HEK293T (cell line): ENCODE measurements at regions not wholly inside any gene's neighbourhood (a gene's known extent, or its start where the extent isn't known, plus 50 kb on each side); places are given as distances from the start of the nearest gene placed in this dataset.

ENCODE experiments used
- CTCF ChIA-PET: fragments of 350-600 bp; formaldehyde crosslinking; extraction: SDS; loops from one replicate; lab custom pipeline; 2021; ENCODE audit warnings: antibody characterized with exemption, inconsistent platforms; lab: Yijun Ruan, JAX
- POLR2A ChIA-PET: fragments of 350-600 bp; formaldehyde crosslinking; extraction: SDS; loops from one replicate; lab custom pipeline; 2020; ENCODE audit warnings: antibody characterized with exemption, inconsistent platforms; lab: Yijun Ruan, JAX
- DNase-seq: peaks from one replicate; pipeline ENCODE4 v3.0.0; 2012; ENCODE audit warnings: mixed read lengths; ENCODE audit errors: extremely low spot score
- ARNT ChIP-seq: fragments of 450-650 bp; IDR thresholded peaks from 2 replicates; pipeline ENCODE4 v1.6.1; 2017; ENCODE audit warnings: mild to moderate bottlenecking
- BHLHE40 ChIP-seq: fragments of 450-650 bp; IDR thresholded peaks from 2 replicates; pipeline ENCODE4 v1.6.1; 2016; ENCODE audit warnings: mild to moderate bottlenecking, moderate library complexity, borderline replicate concordance
- CTBP1 ChIP-seq: fragments of 450-650 bp; IDR thresholded peaks from 2 replicates; pipeline ENCODE4 v1.6.1; 2016; ENCODE audit warnings: borderline replicate concordance
- ELF4 ChIP-seq: fragments of 450-650 bp; IDR thresholded peaks from 2 replicates; pipeline ENCODE4 v1.6.1; 2017; ENCODE audit warnings: antibody characterized with exemption
- FOXA1 ChIP-seq: fragments of 450-650 bp; IDR thresholded peaks from 2 replicates; pipeline ENCODE4 v1.6.1; 2016; ENCODE audit warnings: mild to moderate bottlenecking
- FOXK2 ChIP-seq: fragments of 450-650 bp; IDR thresholded peaks from 2 replicates; pipeline ENCODE4 v1.6.1; 2016; ENCODE audit warnings: mild to moderate bottlenecking
- FOXM1 ChIP-seq: fragments of 450-650 bp; IDR thresholded peaks from 2 replicates; pipeline ENCODE4 v1.6.1; 2017; ENCODE audit warnings: mild to moderate bottlenecking, borderline replicate concordance
- HDGF ChIP-seq: fragments of 450-650 bp; IDR thresholded peaks from 2 replicates; pipeline ENCODE4 v1.6.1; 2017; ENCODE audit warnings: antibody characterized with exemption, borderline replicate concordance
- L3MBTL2 ChIP-seq: fragments of 450-650 bp; conservative IDR thresholded peaks from 2 replicates; pipeline ENCODE4 v1.6.1; 2016; ENCODE audit warnings: mild to moderate bottlenecking
- LEF1 ChIP-seq: fragments of 450-650 bp; IDR thresholded peaks from 2 replicates; pipeline ENCODE4 v1.6.1; 2017; ENCODE audit warnings: mild to moderate bottlenecking, borderline replicate concordance
- NFRKB ChIP-seq: fragments of 450-650 bp; IDR thresholded peaks from 2 replicates; pipeline ENCODE4 v1.6.1; 2016; ENCODE audit warnings: mild to moderate bottlenecking, moderate library complexity
- PKNOX1 ChIP-seq: fragments of 450-650 bp; IDR thresholded peaks from 2 replicates; pipeline ENCODE4 v1.6.1; 2016
- SP1 ChIP-seq: fragments of 450-650 bp; IDR thresholded peaks from 2 replicates; pipeline ENCODE4 v1.6.1; 2017
- SUZ12 ChIP-seq: fragments of 450-650 bp; IDR thresholded peaks from 2 replicates; pipeline ENCODE4 v1.6.1; 2016; ENCODE audit warnings: mild to moderate bottlenecking
- TARDBP ChIP-seq: fragments of 450-650 bp; IDR thresholded peaks from 2 replicates; pipeline ENCODE4 v1.6.1; 2016
- ZNF384 ChIP-seq: fragments of 450-650 bp; IDR thresholded peaks from 2 replicates; pipeline ENCODE4 v1.6.1; 2016

DNA sequence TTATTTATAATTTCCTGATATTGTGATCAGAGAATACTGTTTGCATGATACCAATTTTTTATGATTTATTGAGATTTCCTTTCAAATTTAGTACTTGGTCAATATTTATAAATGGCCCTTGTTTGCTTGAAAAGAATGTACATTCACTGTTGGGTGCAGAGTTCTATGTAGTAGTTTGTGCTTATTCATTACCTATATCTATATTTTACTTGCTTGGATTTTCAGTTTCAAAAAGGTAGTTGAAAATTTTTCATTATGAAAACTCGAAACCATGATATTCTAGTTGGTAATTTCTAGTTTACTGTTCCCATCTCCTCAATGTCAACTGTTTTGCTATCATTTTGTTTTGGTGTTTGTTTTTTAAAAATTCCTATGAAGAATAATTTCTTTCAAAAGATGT, 155.7 kb downstream of the AASDHPPT start:
- CTCF ChIA-PET, result no interaction called here
- no peak for TF ChIP-seq HDGF
- TF ChIP-seq LEF1, result no peak
- TF ChIP-seq FOXM1, result no peak
- TF ChIP-seq ZNF384, result no peak
- TF ChIP-seq SUZ12, result no peak
- no peak for TF ChIP-seq FOXK2
- no peak for TF ChIP-seq SP1
- TF ChIP-seq BHLHE40, result no peak
- TF ChIP-seq TARDBP, result no peak
- TF ChIP-seq NFRKB, result no peak
- no peak for TF ChIP-seq ARNT
- TF ChIP-seq L3MBTL2, result no peak
- no peak for DNase-seq
- POLR2A ChIA-PET, result no interaction called here

GRCh38 chr11:106234794-106235193, 157.3 kb downstream of the AASDHPPT start:
- no peak for TF ChIP-seq BHLHE40
- TF ChIP-seq NFRKB, result no peak
- TF ChIP-seq LEF1, result no peak
- TF ChIP-seq TARDBP, result no peak
- TF ChIP-seq L3MBTL2, result no peak
- TF ChIP-seq HDGF, result no peak
- no peak for TF ChIP-seq SP1
- TF ChIP-seq ARNT, result no peak
- TF ChIP-seq FOXM1, result no peak
- no peak for TF ChIP-seq PKNOX1
- TF ChIP-seq FOXK2, result no peak
- TF ChIP-seq FOXA1, result no peak
- TF ChIP-seq ELF4, result no peak
- no peak for TF ChIP-seq SUZ12
- TF ChIP-seq CTBP1, result no peak
- no peak for TF ChIP-seq ZNF384
- CTCF ChIA-PET, result no interaction called here
- POLR2A ChIA-PET, result no interaction called here

GRCh38 chr11:106236295-106236694, 158.8 kb downstream of the AASDHPPT start:
- CTCF ChIA-PET, result no interaction called here
- no peak for DNase-seq
- TF ChIP-seq TARDBP (no peak), HDGF (no peak), CTBP1 (no peak), ZNF384 (no peak), FOXM1 (no peak), PKNOX1 (no peak), FOXK2 (no peak)
- POLR2A ChIA-PET, result no interaction called here

More at GRCh38 chr11:106234794-106235193, 157.3 kb downstream of the AASDHPPT start:
- DNase-seq, result no peak

DNA sequence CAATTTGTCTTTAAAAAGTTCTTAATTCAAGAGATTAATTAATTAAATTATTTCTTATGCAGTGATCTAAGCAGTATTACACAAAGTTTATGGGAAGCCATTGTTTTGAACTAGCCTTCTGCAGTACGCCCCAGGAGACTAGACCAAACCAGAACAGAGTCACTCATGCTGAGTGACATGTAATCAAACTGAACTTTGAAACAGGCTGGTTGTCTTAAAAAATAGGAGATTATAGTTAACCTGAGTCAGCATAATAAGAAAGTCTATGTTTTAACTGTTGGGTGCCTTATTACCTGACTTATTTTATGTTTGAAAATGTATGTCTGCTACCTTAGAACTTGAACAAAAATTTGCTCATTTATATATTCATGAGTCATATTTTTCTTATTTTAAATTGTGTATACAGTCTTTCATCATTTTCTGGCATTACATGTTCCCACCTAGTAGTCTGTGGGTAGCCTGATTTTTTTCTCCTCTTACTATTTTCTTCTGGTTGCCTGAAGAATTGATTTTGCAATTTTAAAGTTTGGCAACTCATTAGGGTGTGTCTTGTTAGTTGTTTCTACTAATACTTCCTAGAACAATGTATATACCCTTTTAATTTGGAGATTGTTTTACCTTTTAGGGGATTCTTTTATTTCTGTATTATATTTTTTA, 161.4 kb downstream of the AASDHPPT start:
- ChIA-PET CTCF (no interaction called here), POLR2A (no interaction called here)
- no peak for DNase-seq
- TF ChIP-seq PKNOX1 (no peak), FOXM1 (no peak), FOXA1 (no peak), HDGF (no peak), ZNF384 (no peak), SUZ12 (no peak), BHLHE40 (no peak), LEF1 (no peak), FOXK2 (no peak), TARDBP (no peak), L3MBTL2 (no peak), ARNT (no peak)

DNA sequence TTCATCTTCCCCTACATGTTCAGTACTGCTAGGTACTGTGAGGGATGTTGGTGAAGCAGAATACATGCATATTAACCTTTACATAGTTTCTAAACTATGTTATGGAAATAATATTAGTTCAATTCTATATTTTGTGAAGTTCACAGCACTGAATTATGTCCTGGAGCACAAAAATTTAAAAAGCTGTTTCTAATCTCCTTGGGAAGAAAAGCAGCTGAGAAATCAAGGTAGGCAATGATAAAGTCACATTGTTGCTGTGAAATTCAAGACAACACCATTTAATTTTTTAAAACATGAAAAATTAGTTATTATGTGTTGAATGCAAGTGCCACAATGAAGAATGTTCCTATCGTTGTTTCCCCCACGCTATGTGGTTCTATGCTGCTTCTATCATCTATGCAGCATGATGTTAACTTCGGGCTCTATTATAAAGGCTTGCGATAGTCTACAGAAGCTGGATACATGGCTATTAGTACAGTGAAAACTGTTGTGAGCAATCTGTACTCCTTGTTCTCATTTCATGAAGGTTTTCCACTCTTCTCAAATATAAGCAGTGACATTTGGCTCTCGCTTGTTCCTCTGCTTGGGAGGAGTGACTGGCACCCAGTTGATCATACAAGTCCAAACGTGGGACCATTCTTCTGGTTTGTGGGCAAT, 164.3 kb downstream of the AASDHPPT start:
- DNase-seq, result no peak
- ChIA-PET POLR2A (no interaction called here), CTCF (no interaction called here)
- TF ChIP-seq ARNT (no peak), L3MBTL2 (no peak), HDGF (no peak), FOXA1 (no peak), BHLHE40 (no peak), LEF1 (no peak), ZNF384 (no peak), FOXM1 (no peak)

DNA sequence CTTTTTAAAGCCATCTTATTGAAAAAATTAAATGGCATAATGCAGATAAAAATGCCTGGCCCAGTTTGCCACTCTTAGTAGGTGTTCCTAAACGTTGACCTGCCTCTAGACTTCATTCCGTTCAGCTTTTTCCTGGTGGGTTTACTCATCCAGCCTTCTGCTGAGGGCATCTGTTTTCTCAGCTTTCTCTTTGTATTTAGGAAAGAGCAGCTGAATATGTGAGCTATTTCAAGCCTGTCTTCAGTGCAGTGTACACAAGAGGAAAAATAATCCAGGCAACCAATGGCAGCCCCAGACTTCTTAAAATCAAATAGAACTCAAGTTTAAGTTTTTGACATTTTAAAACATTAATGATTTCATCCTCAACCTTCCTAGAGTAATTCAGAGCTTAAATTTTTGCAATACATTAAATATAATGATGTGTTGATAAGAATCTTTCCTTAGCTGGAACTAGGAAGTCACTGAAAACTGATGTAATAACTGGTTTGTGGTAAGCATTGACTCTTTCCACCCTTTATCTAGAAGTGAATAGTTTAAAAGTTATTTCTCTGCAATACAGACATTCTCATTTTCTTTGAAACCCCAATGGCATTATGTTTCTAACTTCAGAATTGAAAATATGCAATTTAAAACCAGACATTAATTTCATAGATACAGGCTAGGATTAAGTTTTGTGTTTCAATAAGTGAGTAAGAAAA, 165.4 kb downstream of the AASDHPPT start:
- ChIA-PET CTCF (no interaction called here), POLR2A (no interaction called here)
- TF ChIP-seq LEF1 (no peak), ZNF384 (no peak), BHLHE40 (no peak), SUZ12 (no peak), SP1 (no peak), ELF4 (no peak), FOXK2 (no peak), TARDBP (no peak), FOXM1 (no peak), PKNOX1 (no peak), ARNT (no peak), FOXA1 (no peak), CTBP1 (no peak), L3MBTL2 (no peak), NFRKB (no peak), HDGF (no peak)
- no peak for DNase-seq
